Vagina (tissue), 2 donors: ENCODE measurements at regions not wholly inside any gene's neighbourhood (a gene's known extent, or its start where the extent isn't known, plus 50 kb on each side); places are given as distances from the start of the nearest gene placed in this dataset.

Experiments
- POLR2A ChIP-seq, 2 donors: fragments of 450-650 bp; IDR thresholded peaks; one replicate each; pipeline ENCODE4 v1.6.1; 2017; ENCODE audit warnings: antibody characterized with exemption in 2 of 2, mild to moderate bottlenecking in 2 of 2, moderate library complexity in 2 of 2
- POLR2AphosphoS5 ChIP-seq, 2 donors: sonication (generic); formaldehyde crosslinking; IDR thresholded peaks; one replicate each; pipeline ENCODE4 v1.9.0; 2017; ENCODE audit warnings: antibody characterized with exemption in 2 of 2, mild to moderate bottlenecking in 2 of 2, low read depth in 1 of 2; ENCODE audit not compliant: insufficient read depth in 1 of 2
- TF ChIP-seq, protein P1 (sequence below), 3 experiments: fragments of 450-650 bp in 2 of 3; fragments of 200-600 bp in 1 of 3; sonication (generic) in 1 of 3; IDR thresholded peaks; one replicate each; pipeline ENCODE4 v1.5.1; 2017 to 2019; ENCODE audit warnings: antibody characterized with exemption in 3 of 3, mild to moderate bottlenecking in 2 of 3, moderate library complexity in 2 of 3

DNA sequence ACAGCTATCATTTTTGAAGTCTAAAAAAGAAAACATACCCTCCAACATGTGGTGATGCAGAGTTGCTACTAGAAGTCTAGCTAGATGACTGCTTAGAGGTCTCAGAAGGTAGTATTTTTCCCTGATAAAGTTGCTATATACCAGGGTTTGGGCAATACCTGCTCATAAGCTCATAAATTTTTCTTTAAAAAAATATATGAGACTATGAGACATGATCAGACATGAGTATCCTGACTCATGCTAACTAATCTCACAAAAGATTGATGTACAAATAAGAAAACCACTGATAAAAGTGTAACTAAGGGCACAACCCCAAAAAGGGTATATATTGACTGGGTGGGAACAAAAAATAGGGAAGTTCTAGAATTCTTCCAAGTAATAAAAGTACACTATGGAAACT is 740.9 kb downstream of the METTL15 start:
- TF ChIP-seq POLR2AphosphoS5 (IDR thresholded peaks at IDR 0.05; ENCODE audit: insufficient read depth in 1 of 2, low read depth in 1 of 2) (no peak), POLR2A (IDR thresholded peaks at IDR 0.05) (no peak)
- TF ChIP-seq, protein P1, sequence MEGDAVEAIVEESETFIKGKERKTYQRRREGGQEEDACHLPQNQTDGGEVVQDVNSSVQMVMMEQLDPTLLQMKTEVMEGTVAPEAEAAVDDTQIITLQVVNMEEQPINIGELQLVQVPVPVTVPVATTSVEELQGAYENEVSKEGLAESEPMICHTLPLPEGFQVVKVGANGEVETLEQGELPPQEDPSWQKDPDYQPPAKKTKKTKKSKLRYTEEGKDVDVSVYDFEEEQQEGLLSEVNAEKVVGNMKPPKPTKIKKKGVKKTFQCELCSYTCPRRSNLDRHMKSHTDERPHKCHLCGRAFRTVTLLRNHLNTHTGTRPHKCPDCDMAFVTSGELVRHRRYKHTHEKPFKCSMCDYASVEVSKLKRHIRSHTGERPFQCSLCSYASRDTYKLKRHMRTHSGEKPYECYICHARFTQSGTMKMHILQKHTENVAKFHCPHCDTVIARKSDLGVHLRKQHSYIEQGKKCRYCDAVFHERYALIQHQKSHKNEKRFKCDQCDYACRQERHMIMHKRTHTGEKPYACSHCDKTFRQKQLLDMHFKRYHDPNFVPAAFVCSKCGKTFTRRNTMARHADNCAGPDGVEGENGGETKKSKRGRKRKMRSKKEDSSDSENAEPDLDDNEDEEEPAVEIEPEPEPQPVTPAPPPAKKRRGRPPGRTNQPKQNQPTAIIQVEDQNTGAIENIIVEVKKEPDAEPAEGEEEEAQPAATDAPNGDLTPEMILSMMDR (IDR thresholded peaks at IDR 0.05) = no peak
